ENCODE measurements at regions not wholly inside any gene's neighbourhood (a gene's known extent, or its start where the extent isn't known, plus 50 kb on each side); places are given as distances from the start of the nearest gene placed in this dataset.
"Not testable (repeated sequence)": the region's sequence is repeated elsewhere in the genome, so short reads cannot be mapped to it uniquely, and the experiment has no call there.

DNA sequence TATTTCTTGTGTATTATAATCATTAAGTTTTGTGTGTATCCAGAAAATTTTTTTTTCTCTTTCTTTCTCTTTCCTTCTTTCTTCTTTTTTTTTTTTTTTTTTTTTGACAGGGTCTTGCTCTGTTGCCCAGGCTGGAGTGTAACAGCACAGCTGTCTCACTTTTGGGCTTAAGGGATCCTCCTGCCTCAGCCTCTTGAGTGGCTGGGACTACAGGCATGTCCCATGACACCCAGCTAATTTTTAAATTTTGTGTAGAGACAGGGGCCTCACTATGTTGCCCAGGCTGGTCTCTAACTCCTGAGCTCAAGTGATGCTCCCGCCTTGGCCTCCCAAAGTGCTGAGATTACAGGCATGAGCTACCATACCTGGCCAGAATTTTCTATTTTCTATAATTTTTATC is 120.2 kb upstream of the LDB2 start:
- DNase-seq (ENCODE audit: low read depth in 3 of 3, low spot score in 1 of 3) = not testable (repeated sequence)

DNA sequence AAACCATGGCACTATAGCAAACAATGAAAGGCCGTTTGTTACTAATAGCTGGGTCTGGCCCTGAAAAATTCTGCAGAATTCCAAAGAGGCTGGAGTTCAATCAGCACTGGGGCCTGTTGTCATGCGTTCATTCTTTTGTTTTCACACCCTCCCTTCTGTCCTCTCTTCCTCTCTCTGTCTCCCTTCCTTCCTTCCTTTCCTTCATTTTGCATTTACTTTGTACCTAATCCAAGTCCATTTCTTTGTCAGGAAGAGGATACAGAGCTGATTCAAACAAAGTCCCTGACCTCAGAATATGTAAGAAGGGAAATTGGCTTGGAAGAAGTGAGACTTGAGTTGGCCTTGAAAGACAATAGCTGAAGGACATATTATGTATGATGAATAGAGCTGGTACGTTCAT is 119.6 kb upstream of the LDB2 start:
- DNase-seq (ENCODE audit: low read depth in 3 of 3, low spot score in 1 of 3) = no peak

GRCh38 chr4:17013382-17014006 is 115.0 kb upstream of the LDB2 start:
- no peak for DNase-seq (ENCODE audit: low read depth in 3 of 3, low spot score in 1 of 3)

- no peak for DNase-seq (ENCODE audit: low read depth in 3 of 3, low spot score in 1 of 3)
Measured at GRCh38 chr4:17012451-17012850, 114.0 kb upstream of the LDB2 start.

GRCh38 chr4:17010426-17011087 is 112.1 kb upstream of the LDB2 start:
- no peak for DNase-seq (ENCODE audit: low read depth in 3 of 3, low spot score in 1 of 3)

DNA sequence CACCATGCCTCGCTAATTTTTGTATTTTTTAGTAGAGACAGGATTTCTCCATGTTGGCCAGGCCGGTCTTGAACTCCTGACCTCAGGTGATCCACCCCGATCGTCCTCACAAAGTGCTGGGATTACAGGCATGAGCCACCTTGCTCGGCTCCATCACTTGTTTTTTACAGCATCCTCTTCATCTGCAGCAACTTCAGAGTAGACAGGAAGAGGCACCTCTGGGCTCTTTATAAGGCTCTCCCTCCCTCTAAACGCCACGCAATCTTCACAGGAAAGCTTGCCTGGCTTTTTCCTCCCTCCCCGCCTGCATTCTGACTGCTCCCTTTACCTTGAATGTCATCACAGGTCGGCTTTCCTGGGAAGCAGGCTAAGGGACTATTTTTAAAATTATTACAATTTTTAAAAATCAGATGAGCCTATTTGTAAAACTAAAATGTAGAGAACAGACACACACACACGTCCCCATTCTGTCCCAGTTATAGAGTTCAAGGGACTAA is 111.5 kb upstream of the LDB2 start:
- DNase-seq (ENCODE audit: low read depth in 3 of 3, low spot score in 1 of 3) = no peak

DNA sequence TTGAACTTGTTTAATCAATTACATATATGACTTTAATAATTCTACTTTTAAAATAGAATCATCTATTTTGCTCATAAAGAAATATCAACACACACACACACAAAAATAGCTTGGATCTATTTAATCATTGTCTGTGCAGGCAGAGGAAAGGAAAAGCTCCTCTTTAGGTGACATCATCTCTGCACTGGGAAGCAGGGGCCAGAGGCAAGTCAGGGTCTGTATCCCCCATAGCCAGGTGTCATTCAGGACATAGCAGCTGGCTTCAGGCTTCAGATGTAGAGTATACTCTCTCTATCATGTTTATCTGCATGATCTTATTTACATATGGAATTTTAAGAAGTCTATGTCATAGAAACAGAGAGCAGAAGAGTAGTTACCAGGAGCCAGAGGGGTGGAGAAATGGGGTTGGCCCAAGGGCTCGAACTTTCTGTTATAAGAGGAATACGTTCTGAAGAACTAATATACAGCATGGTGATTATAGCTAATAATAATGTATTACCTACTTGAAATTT is 110.4 kb upstream of the LDB2 start:
- no peak for DNase-seq (ENCODE audit: low read depth in 3 of 3, low spot score in 1 of 3)

GRCh38 chr4:17003606-17004392 is 105.4 kb upstream of the LDB2 start:
- DNase-seq (ENCODE audit: low read depth in 3 of 3, low spot score in 1 of 3) = not testable (repeated sequence)

DNA sequence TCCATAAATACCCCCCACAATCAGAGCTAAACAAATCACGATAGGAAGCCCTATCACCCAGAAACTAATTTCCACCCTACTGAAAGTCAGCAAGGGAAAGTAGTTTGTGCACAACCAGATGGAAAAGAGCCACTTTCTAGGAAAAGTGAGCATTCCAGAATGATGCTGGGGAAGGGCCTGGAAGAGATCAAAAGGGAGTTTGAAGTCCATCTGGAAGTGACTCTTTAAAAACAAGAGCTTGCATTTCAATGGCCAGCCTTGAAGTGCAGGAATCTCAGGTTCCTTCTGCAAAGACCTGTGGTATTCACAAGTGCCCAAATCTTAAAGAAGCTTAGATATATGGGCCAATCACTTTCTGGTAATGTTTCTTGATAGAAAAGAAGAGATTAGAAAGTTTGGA is 97.0 kb upstream of the LDB2 start:
- no peak for DNase-seq (ENCODE audit: low read depth in 3 of 3, low spot score in 1 of 3)

DNA sequence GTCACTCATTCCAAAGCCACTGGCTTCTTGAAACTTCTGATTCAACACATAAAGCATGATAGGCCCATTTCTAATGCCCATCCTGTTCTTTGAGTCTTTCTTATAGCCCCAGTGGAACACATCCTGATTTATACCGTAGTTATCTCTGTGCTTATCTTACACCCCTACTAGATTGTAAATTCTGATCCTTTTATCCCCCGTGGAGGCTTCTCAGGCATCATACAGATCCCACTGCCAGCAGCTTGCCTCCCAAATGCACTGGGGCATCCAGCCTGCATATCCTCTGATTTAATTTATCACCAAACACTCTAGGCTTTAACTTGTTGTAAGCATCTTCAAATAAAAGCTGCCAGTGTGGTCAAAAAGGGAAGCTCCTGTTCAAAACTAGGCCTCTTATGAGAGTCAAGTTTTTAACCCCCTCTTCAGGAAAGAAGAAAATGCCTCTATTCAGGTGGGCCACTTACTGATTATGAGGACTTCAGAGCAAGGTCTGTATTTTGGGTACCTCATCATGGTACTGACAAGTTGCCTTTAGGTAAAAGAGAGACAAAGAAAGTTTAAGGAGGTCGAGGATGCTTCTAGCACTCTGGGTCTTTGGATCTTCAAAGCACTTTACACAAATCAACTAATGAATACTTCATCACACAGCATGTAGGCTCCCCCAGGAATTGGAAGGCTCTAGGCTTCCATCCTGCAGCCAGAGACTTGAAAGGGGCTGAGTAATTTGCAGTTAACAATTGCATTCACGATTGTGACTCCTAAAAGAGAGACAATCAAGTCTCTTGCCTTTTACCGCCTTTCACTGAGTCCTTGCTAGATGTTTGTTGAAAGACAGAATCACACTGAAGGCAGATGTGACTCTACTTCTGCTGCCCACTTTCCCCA is 95.8 kb upstream of the LDB2 start:
- no peak for DNase-seq (ENCODE audit: low read depth in 3 of 3, low spot score in 1 of 3)

DNA sequence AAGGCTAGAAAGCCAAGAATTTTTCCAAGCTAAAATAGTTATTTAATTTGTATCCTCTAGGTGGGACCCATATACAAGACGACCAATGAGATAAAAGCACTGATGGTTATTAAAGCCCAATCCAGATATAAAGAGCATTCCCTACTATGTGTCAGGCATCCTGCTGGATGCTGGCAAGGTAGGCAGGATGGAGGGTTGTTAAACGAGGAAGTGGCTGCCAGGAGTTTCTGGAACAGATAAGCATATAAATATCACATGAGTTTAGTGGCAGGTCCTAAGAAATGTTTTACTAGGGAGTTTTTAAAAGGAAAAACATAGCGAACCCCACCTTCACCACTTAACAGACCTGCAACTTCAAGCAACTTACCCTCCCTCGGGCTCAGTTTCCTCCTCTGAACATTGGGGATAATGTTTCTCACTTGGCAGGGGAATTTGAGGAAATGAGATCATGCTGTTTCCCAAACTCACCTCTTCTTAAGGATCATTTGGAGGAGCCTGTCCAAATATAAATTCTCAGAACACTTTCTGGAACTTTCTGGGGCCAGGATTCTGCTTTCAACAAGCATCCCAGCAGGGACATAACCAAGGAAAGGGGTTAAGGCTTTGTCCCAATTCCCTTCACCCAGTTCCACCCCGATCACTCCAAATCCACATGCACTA is 94.3 kb upstream of the LDB2 start:
- no peak for DNase-seq (ENCODE audit: low read depth in 3 of 3, low spot score in 1 of 3)

- no peak for DNase-seq (ENCODE audit: low read depth in 3 of 3, low spot score in 1 of 3)
Measured at GRCh38 chr4:16991450-16991849, 93.0 kb upstream of the LDB2 start.

- DNase-seq (ENCODE audit: low read depth in 3 of 3, low spot score in 1 of 3) = no peak
Measured at GRCh38 chr4:16989371-16989770, 90.9 kb upstream of the LDB2 start.

- DNase-seq (ENCODE audit: low read depth in 3 of 3, low spot score in 1 of 3) = no peak
Measured at GRCh38 chr4:16988814-16989213, 90.4 kb upstream of the LDB2 start.

DNA sequence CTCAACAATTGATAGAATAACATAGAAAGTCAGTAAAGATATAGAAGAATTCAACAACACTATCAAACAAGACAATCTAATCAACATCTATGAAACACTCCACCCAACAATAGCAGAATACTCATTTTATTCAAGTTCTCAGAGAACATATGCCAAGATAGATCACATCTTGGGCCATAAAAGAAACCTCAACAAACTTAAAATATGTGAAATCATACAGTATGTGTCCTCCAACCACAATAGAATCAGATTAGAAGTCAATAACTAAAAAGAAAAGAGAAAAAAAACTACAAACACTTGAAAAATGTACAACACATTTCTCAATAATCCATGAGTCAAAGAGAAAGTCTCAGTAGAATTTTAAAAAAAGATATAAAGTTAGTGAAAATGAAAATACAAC is 78.6 kb upstream of the LDB2 start:
- DNase-seq (ENCODE audit: low read depth in 3 of 3, low spot score in 1 of 3) = no peak

GRCh38 chr4:16969696-16970135 is 71.3 kb upstream of the LDB2 start:
- no peak for DNase-seq (ENCODE audit: low read depth in 3 of 3, low spot score in 1 of 3)

DNA sequence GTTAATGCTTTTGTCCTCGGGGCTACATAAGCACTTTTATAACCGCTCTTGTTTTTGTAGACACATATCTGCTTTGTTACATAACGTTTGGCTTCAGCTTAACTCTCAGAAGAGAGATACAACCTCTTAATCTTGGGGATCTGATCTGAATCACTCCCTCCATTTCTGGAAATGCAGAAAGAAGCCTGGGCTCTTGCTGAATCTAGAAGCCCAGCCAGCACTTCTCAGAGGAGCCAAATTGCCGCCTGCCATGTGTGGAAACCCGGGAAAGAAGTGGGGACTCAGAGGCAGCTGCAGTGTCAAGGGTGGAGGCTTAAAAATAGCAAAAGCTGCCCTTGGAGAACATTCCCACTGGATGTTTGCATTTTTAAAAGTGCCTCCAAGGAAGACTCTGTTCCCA is 69.3 kb upstream of the LDB2 start:
- no peak for DNase-seq (ENCODE audit: low read depth in 3 of 3, low spot score in 1 of 3)

- no peak for DNase-seq (ENCODE audit: low read depth in 3 of 3, low spot score in 1 of 3)
Measured at GRCh38 chr4:16959305-16959704, 60.9 kb upstream of the LDB2 start.

- DNase-seq (ENCODE audit: low read depth in 3 of 3, low spot score in 1 of 3) = no peak
Measured at GRCh38 chr4:16952896-16953630, 54.6 kb upstream of the LDB2 start.

- DNase-seq (ENCODE audit: low read depth in 3 of 3, low spot score in 1 of 3) = no peak
Measured at GRCh38 chr4:16952462-16952871, 54.0 kb upstream of the LDB2 start.

Data from stimulated activated CD4-positive, alpha-beta T cell treated with anti-CD3 and anti-CD28 coated beads, TNF-alpha, amount 100 ng/mL, for 1 hour (primary cell).